22Rv1 (cell line): ENCODE measurements at regions not wholly inside any gene's neighbourhood (a gene's known extent, or its start where the extent isn't known, plus 50 kb on each side); places are given as distances from the start of the nearest gene placed in this dataset.

Experiments used
- CTCF ChIP-seq: fragments of 450-650 bp; IDR thresholded peaks from 2 replicates; pipeline ENCODE4 v1.5.1; 2017; ENCODE audit warnings: mild to moderate bottlenecking
- ZFX ChIP-seq: fragments of 450-650 bp; IDR thresholded peaks from 2 replicates; pipeline ENCODE4 v1.6.1; 2017; ENCODE audit warnings: antibody characterized with exemption, borderline replicate concordance

GRCh38 chr3:139104062-139104461, 59.4 kb upstream of the PRR23C start:
- no peak for TF ChIP-seq CTCF
- TF ChIP-seq ZFX, result no peak
